CD8-positive, alpha-beta memory T cell (primary cell): ENCODE measurements at regions not wholly inside any gene's neighbourhood (a gene's known extent, or its start where the extent isn't known, plus 50 kb on each side); places are given as distances from the start of the nearest gene placed in this dataset.

ENCODE experiments used
- CTCF ChIA-PET: fragments of 350-600 bp; sonication (Branson Sonifier 250); formaldehyde crosslinking; loops from one replicate; lab custom pipeline; 2021; ENCODE audit warnings: antibody characterized with exemption; lab: Charles Lee
- POLR2A ChIA-PET: fragments of 350-600 bp; sonication (Branson Sonifier 250); formaldehyde crosslinking; loops from one replicate; lab custom pipeline; 2021; ENCODE audit warnings: antibody characterized with exemption; lab: Charles Lee
- DNase-seq, 5 donors: peaks; one replicate each; pipeline versions ENCODE4 v3.0.0 to v3.0.0-alpha.2; 2020 to 2022; ENCODE audit warnings: mixed read lengths in 1 of 5
- H3K27ac ChIP-seq: one replicate; pipeline ENCODE4 v1.7.0; 2013; ENCODE audit warnings: low read depth, mild to moderate bottlenecking, low read length, moderate library complexity
- H3K27me3 ChIP-seq: 2 replicates; pipeline ENCODE4 v1.7.0; 2013; ENCODE audit warnings: low read length, mild to moderate bottlenecking; ENCODE audit not compliant: insufficient read depth, poor library complexity, severe bottlenecking
- H3K36me3 ChIP-seq: 2 replicates; pipeline ENCODE4 v1.7.0; 2013; ENCODE audit warnings: mild to moderate bottlenecking, low read length, moderate library complexity; ENCODE audit not compliant: insufficient read depth
- H3K4me1 ChIP-seq: 2 replicates; pipeline ENCODE4 v1.7.0; 2013; ENCODE audit warnings: mild to moderate bottlenecking, low read length, moderate library complexity; ENCODE audit not compliant: insufficient read depth
- H3K4me3 ChIP-seq: 2 replicates; pipeline ENCODE4 v1.7.0; 2013; ENCODE audit warnings: mild to moderate bottlenecking, low read length
- H3K9me3 ChIP-seq: 2 replicates; pipeline ENCODE4 v1.7.0; 2013; ENCODE audit warnings: mild to moderate bottlenecking, low read length
- H3K27ac Mint-ChIP-seq, 8 donors: one replicate each; pipeline ENCODE4 v1.8.0; 2020 to 2021; ENCODE audit warnings: mixed read lengths in 8 of 8, mild to moderate bottlenecking in 6 of 8, inconsistent platforms in 3 of 8, moderate library complexity in 3 of 8
- H3K27me3 Mint-ChIP-seq, 2 donors: one replicate each; pipeline ENCODE4 v1.8.0; 2020 to 2021; ENCODE audit warnings: mixed read lengths in 2 of 2, mild to moderate bottlenecking in 1 of 2, moderate library complexity in 1 of 2
- H3K36me3 Mint-ChIP-seq, 3 donors: one replicate each; pipeline ENCODE4 v1.8.0; 2020 to 2021; ENCODE audit warnings: mixed read lengths in 3 of 3, inconsistent platforms in 1 of 3, mild to moderate bottlenecking in 1 of 3
- H3K4me1 Mint-ChIP-seq, 3 donors: one replicate each; pipeline ENCODE4 v1.8.0; 2020 to 2021; ENCODE audit warnings: mixed read lengths in 3 of 3, inconsistent platforms in 1 of 3, mild to moderate bottlenecking in 1 of 3
- H3K4me3 Mint-ChIP-seq, 7 donors: one replicate each; pipeline ENCODE4 v1.8.0; 2020 to 2021; ENCODE audit warnings: mixed read lengths in 7 of 7, mild to moderate bottlenecking in 6 of 7, moderate library complexity in 4 of 7, inconsistent platforms in 2 of 7
- H3K9me3 Mint-ChIP-seq, 5 donors: one replicate each; pipeline ENCODE4 v1.8.0; 2020 to 2022; ENCODE audit warnings: mixed read lengths in 5 of 5, mild to moderate bottlenecking in 3 of 5, moderate library complexity in 2 of 5, inconsistent platforms in 1 of 5

- no peaks in the 10 kb centered on the region for H3K27me3 ChIP-seq
- H3K9me3 ChIP-seq: no peaks in the 10 kb centered on the region
- Mint-ChIP-seq H3K27me3 (peaks cover 10 to 47% of the 10 kb centered on the region in 2 donors), H3K9me3 (peaks cover 0 to 5% (median 0%) of the 10 kb centered on the region in 5 donors), H3K4me1 (no peaks in the 10 kb centered on the region), H3K4me3 (no peak overlapping the region), H3K27ac (no peak overlapping the region), H3K36me3 (no peaks in the 10 kb centered on the region)
- ChIA-PET POLR2A (no interaction called here), CTCF (no interaction called here)
- no peak for DNase-seq
- no peak overlapping the region for H3K4me3 ChIP-seq
- no peaks in the 10 kb centered on the region for H3K36me3 ChIP-seq
- H3K27ac ChIP-seq: no peak overlapping the region
- H3K4me1 ChIP-seq: no peaks in the 10 kb centered on the region
These were observed 365.5 kb downstream of the MIAT start for GRCh38 chr22:27022896-27023361.

- H3K36me3 ChIP-seq: no peaks in the 10 kb centered on the region
- peaks cover 10 to 47% of the 10 kb centered on the region in 2 donors for H3K27me3 Mint-ChIP-seq
- POLR2A ChIA-PET: no interaction called here
- H3K4me1 ChIP-seq: no peaks in the 10 kb centered on the region
- H3K4me1 Mint-ChIP-seq: no peaks in the 10 kb centered on the region
- no peak for DNase-seq
- H3K27me3 ChIP-seq: no peaks in the 10 kb centered on the region
- no peaks in the 10 kb centered on the region for H3K9me3 ChIP-seq
- no peak overlapping the region for H3K4me3 ChIP-seq
- H3K9me3 Mint-ChIP-seq: peaks cover 0 to 2% (median 0%) of the 10 kb centered on the region in 5 donors
- no peaks in the 10 kb centered on the region for H3K36me3 Mint-ChIP-seq
- CTCF ChIA-PET: no interaction called here
- H3K27ac Mint-ChIP-seq: no peak overlapping the region
- H3K27ac ChIP-seq: no peak overlapping the region
- no peak overlapping the region for H3K4me3 Mint-ChIP-seq
These were observed 366.2 kb downstream of the MIAT start for GRCh38 chr22:27023591-27023990.

GRCh38 chr22:27024982-27025381, 367.6 kb downstream of the MIAT start:
- Histone ChIP-seq H3K27me3 (no peaks in the 10 kb centered on the region), H3K4me1 (no peaks in the 10 kb centered on the region), H3K36me3 (no peaks in the 10 kb centered on the region), H3K4me3 (no peak overlapping the region), H3K27ac (no peak overlapping the region), H3K9me3 (no peaks in the 10 kb centered on the region)
- peaks cover 0 to 3% (median 0%) of the 10 kb centered on the region in 5 donors for H3K9me3 Mint-ChIP-seq
- H3K36me3 Mint-ChIP-seq: no peaks in the 10 kb centered on the region
- peaks cover 9 to 43% of the 10 kb centered on the region in 2 donors for H3K27me3 Mint-ChIP-seq
- no peaks in the 10 kb centered on the region for H3K4me1 Mint-ChIP-seq
- no peak overlapping the region for H3K27ac Mint-ChIP-seq
- ChIA-PET CTCF (no interaction called here), POLR2A (no interaction called here)
- no peak for DNase-seq
- H3K4me3 Mint-ChIP-seq: no peak overlapping the region

GRCh38 chr22:27028093-27028492, 370.7 kb downstream of the MIAT start:
- CTCF ChIA-PET: no interaction called here
- no peak overlapping the region for H3K4me3 ChIP-seq
- Mint-ChIP-seq H3K36me3 (no peaks in the 10 kb centered on the region), H3K27me3 (peaks cover 12 to 31% of the 10 kb centered on the region in 2 donors), H3K27ac (no peak overlapping the region), H3K9me3 (peaks cover 0 to 8% (median 2%) of the 10 kb centered on the region in 5 donors), H3K4me1 (no peaks in the 10 kb centered on the region), H3K4me3 (no peak overlapping the region)
- no peaks in the 10 kb centered on the region for H3K4me1 ChIP-seq
- DNase-seq: no peak
- POLR2A ChIA-PET: no interaction called here
- no peak overlapping the region for H3K27ac ChIP-seq
- no peaks in the 10 kb centered on the region for H3K9me3 ChIP-seq
- no peaks in the 10 kb centered on the region for H3K36me3 ChIP-seq
- H3K27me3 ChIP-seq: no peaks in the 10 kb centered on the region

- Histone ChIP-seq H3K4me1 (no peaks in the 10 kb centered on the region), H3K4me3 (no peak overlapping the region), H3K27me3 (no peaks in the 10 kb centered on the region), H3K9me3 (no peaks in the 10 kb centered on the region), H3K36me3 (no peaks in the 10 kb centered on the region), H3K27ac (no peak overlapping the region)
- H3K9me3 Mint-ChIP-seq: peaks cover 0 to 8% (median 2%) of the 10 kb centered on the region in 5 donors
- peaks cover 13 to 38% of the 10 kb centered on the region in 2 donors for H3K27me3 Mint-ChIP-seq
- no peaks in the 10 kb centered on the region for H3K36me3 Mint-ChIP-seq
- CTCF ChIA-PET: no interaction called here
- H3K4me1 Mint-ChIP-seq: no peaks in the 10 kb centered on the region
- H3K27ac Mint-ChIP-seq: no peak overlapping the region
- H3K4me3 Mint-ChIP-seq: no peak overlapping the region
- POLR2A ChIA-PET: no interaction called here
- DNase-seq: no peak
These were observed 372.3 kb downstream of the MIAT start for GRCh38 chr22:27029584-27030130.

- Mint-ChIP-seq H3K4me1 (no peaks in the 10 kb centered on the region), H3K27ac (no peak overlapping the region), H3K27me3 (peaks cover 11 to 34% of the 10 kb centered on the region in 2 donors), H3K36me3 (no peaks in the 10 kb centered on the region), H3K9me3 (peaks cover 0 to 8% (median 2%) of the 10 kb centered on the region in 5 donors), H3K4me3 (no peak overlapping the region)
- no peak overlapping the region for H3K27ac ChIP-seq
- CTCF ChIA-PET: no interaction called here
- no peaks in the 10 kb centered on the region for H3K4me1 ChIP-seq
- POLR2A ChIA-PET: no interaction called here
- no peak for DNase-seq
- H3K4me3 ChIP-seq: no peak overlapping the region
- no peaks in the 10 kb centered on the region for H3K9me3 ChIP-seq
- H3K36me3 ChIP-seq: no peaks in the 10 kb centered on the region
- H3K27me3 ChIP-seq: no peaks in the 10 kb centered on the region
These were observed 374.8 kb downstream of the MIAT start for GRCh38 chr22:27032091-27032761.

GRCh38 chr22:27041745-27042310, 384.4 kb downstream of the MIAT start:
- Histone ChIP-seq H3K4me1 (no peaks in the 10 kb centered on the region), H3K4me3 (no peak overlapping the region), H3K27ac (no peak overlapping the region), H3K36me3 (no peaks in the 10 kb centered on the region), H3K9me3 (no peaks in the 10 kb centered on the region), H3K27me3 (no peaks in the 10 kb centered on the region)
- H3K27ac Mint-ChIP-seq: no peak overlapping the region
- peaks cover 4 to 8% of the 10 kb centered on the region in 2 donors for H3K27me3 Mint-ChIP-seq
- H3K36me3 Mint-ChIP-seq: no peaks in the 10 kb centered on the region
- H3K4me3 Mint-ChIP-seq: no peak overlapping the region
- peaks cover 0 to 1% (median 0%) of the 10 kb centered on the region in 5 donors for H3K9me3 Mint-ChIP-seq
- ChIA-PET CTCF (no interaction called here), POLR2A (no interaction called here)
- H3K4me1 Mint-ChIP-seq: no peaks in the 10 kb centered on the region
- DNase-seq: no peak

GRCh38 chr22:27043262-27043661, 385.9 kb downstream of the MIAT start:
- Mint-ChIP-seq H3K4me3 (no peak overlapping the region), H3K27me3 (peaks cover 4 to 6% of the 10 kb centered on the region in 2 donors), H3K4me1 (no peaks in the 10 kb centered on the region), H3K27ac (no peak overlapping the region), H3K9me3 (peaks cover 0 to 5% (median 0%) of the 10 kb centered on the region in 5 donors), H3K36me3 (no peaks in the 10 kb centered on the region)
- DNase-seq: no peak
- ChIA-PET CTCF (no interaction called here), POLR2A (no interaction called here)
- Histone ChIP-seq H3K4me3 (no peak overlapping the region), H3K4me1 (no peaks in the 10 kb centered on the region), H3K9me3 (no peaks in the 10 kb centered on the region), H3K36me3 (no peaks in the 10 kb centered on the region), H3K27me3 (no peaks in the 10 kb centered on the region), H3K27ac (no peak overlapping the region)
